IPS DF 6.9 (cell line): ENCODE measurements at regions not wholly inside any gene's neighbourhood (a gene's known extent, or its start where the extent isn't known, plus 50 kb on each side); places are given as distances from the start of the nearest gene placed in this dataset.

Experiments
- DNase-seq: peaks from one replicate; pipeline ENCODE4 v3.0.0-alpha.2; 2013; ENCODE audit warnings: low read depth, low spot score
- H3K27ac ChIP-seq: one replicate; pipeline ENCODE4 v1.5.1; 2013; ENCODE audit warnings: low read length, control low read depth
- H3K27me3 ChIP-seq: 2 replicates; pipeline ENCODE4 v1.6.1; 2013; ENCODE audit warnings: mild to moderate bottlenecking, low read length; ENCODE audit not compliant: control insufficient read depth, insufficient read depth
- H3K36me3 ChIP-seq: 2 replicates; pipeline ENCODE4 v1.6.1; 2013; ENCODE audit warnings: low read length; ENCODE audit not compliant: control insufficient read depth, insufficient read depth
- H3K4me1 ChIP-seq: 2 replicates; pipeline ENCODE4 v1.6.1; 2013; ENCODE audit warnings: low read length; ENCODE audit not compliant: control insufficient read depth, insufficient read depth
- H3K4me3 ChIP-seq: 2 replicates; pipeline ENCODE4 v1.5.1; 2013; ENCODE audit warnings: mild to moderate bottlenecking, low read length
- H3K9me3 ChIP-seq: 2 replicates; pipeline ENCODE4 v1.6.1; 2013; ENCODE audit warnings: low read length, inconsistent platforms; ENCODE audit not compliant: control insufficient read depth, insufficient read depth
- WGBS: extraction: QIAGEN DNeasy Blood & Tissue Kit; methylation state at CpG from one replicate; pipeline ENCODE4 v1.1.7; 2013; ENCODE audit warnings: mixed read lengths, missing lambda C conversion rate; ENCODE audit not compliant: insufficient read length, insufficient coverage; 5-methylcytosine and 5-hydroxymethylcytosine counted together

DNA sequence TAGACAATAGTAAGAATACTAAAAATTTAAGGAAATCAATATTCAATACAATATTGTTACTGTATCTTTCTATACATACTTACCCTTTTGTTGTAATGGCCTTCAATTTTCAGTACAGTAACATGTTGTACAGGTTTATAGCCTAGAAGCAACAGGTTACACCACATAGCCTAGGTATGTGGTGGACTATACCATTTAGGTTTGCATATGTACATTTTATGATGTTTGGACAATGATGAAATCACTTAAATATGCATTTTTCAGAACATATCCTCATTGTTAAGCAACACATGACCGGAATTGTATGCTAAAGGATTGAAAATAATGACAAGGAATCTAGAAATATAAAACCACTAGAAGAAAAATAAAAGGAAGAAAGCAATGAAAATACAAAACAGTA is 611.4 kb downstream of the DACH1 start:
- no peak overlapping the region for H3K4me3 ChIP-seq
- no peaks in the 10 kb centered on the region for H3K4me1 ChIP-seq
- WGBS: no CpG with 5 or more reads among the region's 1 CpG
- no peaks in the 10 kb centered on the region for H3K27me3 ChIP-seq
- no peaks in the 10 kb centered on the region for H3K36me3 ChIP-seq
- DNase-seq: no peak
- no peak overlapping the region for H3K27ac ChIP-seq
- H3K9me3 ChIP-seq: no peaks in the 10 kb centered on the region

DNA sequence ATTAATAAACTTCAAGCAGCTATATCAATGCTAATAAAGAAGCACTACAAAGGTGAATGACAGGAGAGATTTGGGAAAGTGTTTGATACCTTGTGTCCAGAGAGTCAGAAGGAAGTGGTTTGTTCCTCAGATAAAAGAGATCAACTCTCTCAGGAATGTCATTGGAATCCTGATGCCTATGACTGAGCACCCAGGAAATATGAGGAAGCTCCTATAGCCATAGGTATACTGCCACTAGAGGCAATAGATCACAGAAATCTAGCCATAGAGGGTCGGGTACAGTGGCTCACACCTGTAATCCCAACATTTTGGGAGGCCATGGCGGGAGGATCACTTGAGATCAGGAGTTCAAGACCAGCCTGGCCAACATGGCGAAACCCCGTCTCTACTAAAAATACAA is 612.6 kb downstream of the DACH1 start:
- no peak for DNase-seq
- H3K27me3 ChIP-seq: no peaks in the 10 kb centered on the region
- no peaks in the 10 kb centered on the region for H3K36me3 ChIP-seq
- H3K9me3 ChIP-seq: no peaks in the 10 kb centered on the region
- no peak overlapping the region for H3K27ac ChIP-seq
- no CpG with 5 or more reads among the region's 4 CpGs for WGBS
- no peak overlapping the region for H3K4me3 ChIP-seq
- no peaks in the 10 kb centered on the region; the same call in 1 of the 2 replicates for H3K4me1 ChIP-seq

- Histone ChIP-seq H3K4me1 (no peaks in the 10 kb centered on the region; the same call in 1 of the 2 replicates), H3K27me3 (no peaks in the 10 kb centered on the region), H3K4me3 (no peak overlapping the region), H3K27ac (no peak overlapping the region), H3K9me3 (no peaks in the 10 kb centered on the region), H3K36me3 (no peaks in the 10 kb centered on the region)
- WGBS: no CpG with 5 or more reads among the region's 4 CpGs
- DNase-seq: no peak
These were observed 614.8 kb downstream of the DACH1 start for GRCh38 chr13:71252184-71252704.

DNA sequence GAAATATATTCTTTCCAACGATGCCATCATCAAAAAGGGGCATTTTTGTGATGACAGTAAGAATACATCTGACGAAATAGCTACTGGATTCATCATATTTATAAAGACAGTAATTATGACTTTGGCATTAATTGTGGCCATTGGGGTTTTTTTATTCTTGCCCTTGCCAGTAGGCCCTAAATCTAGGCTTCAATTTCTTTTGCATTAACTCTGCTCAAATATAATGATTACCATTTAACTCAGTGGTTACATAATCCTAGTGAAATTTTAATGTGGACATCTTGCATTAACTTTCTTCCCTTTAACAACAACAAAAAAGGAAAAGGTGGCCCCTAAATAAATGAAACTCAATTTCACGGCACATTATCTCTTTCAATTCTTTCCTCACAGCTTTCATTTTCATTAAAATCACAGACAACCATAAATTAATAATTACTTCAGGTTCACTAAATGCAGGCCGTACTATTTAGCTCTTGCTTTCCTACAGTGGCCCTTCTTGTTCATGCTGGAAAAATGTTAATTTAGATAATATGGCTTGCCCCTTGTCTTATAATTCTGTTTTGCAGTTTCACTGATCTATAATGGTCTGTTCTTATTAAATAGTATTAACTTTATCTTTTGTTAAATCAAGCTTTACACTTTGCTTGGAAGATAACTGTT is 615.6 kb downstream of the DACH1 start:
- WGBS: no CpG with 5 or more reads among the region's 4 CpGs
- H3K27me3 ChIP-seq: no peaks in the 10 kb centered on the region
- H3K27ac ChIP-seq: no peak overlapping the region
- no peaks in the 10 kb centered on the region; the same call in 1 of the 2 replicates for H3K4me1 ChIP-seq
- H3K9me3 ChIP-seq: no peaks in the 10 kb centered on the region
- no peaks in the 10 kb centered on the region for H3K36me3 ChIP-seq
- no peak overlapping the region for H3K4me3 ChIP-seq
- DNase-seq: no peak

- Histone ChIP-seq H3K4me1 (no peaks in the 10 kb centered on the region; the same call in 1 of the 2 replicates), H3K27ac (no peak overlapping the region), H3K36me3 (no peaks in the 10 kb centered on the region), H3K9me3 (no peaks in the 10 kb centered on the region), H3K27me3 (no peaks in the 10 kb centered on the region), H3K4me3 (no peak overlapping the region)
- no CpG with 5 or more reads among the region's 1 CpG for WGBS
- DNase-seq: no peak
These were observed 618.0 kb downstream of the DACH1 start for GRCh38 chr13:71249011-71249410.

GRCh38 chr13:71244161-71244560 is 622.8 kb downstream of the DACH1 start:
- Histone ChIP-seq H3K27me3 (no peaks in the 10 kb centered on the region), H3K36me3 (no peaks in the 10 kb centered on the region), H3K27ac (no peak overlapping the region), H3K4me3 (no peak overlapping the region), H3K9me3 (no peaks in the 10 kb centered on the region), H3K4me1 (no peaks in the 10 kb centered on the region)
- DNase-seq: no peak
- no CpG with 5 or more reads among the region's 3 CpGs for WGBS

- no peaks in the 10 kb centered on the region for H3K9me3 ChIP-seq
- H3K27me3 ChIP-seq: no peaks in the 10 kb centered on the region
- no peak for DNase-seq
- no peaks in the 10 kb centered on the region for H3K4me1 ChIP-seq
- H3K4me3 ChIP-seq: no peak overlapping the region
- H3K36me3 ChIP-seq: no peaks in the 10 kb centered on the region
- H3K27ac ChIP-seq: no peak overlapping the region
- no CpG with 5 or more reads among the region's 4 CpGs for WGBS
These were observed 624.8 kb downstream of the DACH1 start for GRCh38 chr13:71242201-71242600.

- H3K4me3 ChIP-seq: no peak overlapping the region
- H3K27me3 ChIP-seq: no peaks in the 10 kb centered on the region
- no peaks in the 10 kb centered on the region for H3K9me3 ChIP-seq
- no peaks in the 10 kb centered on the region for H3K36me3 ChIP-seq
- DNase-seq: no peak
- no peaks in the 10 kb centered on the region for H3K4me1 ChIP-seq
- H3K27ac ChIP-seq: no peak overlapping the region
- no CpG with 5 or more reads among the region's 1 CpG for WGBS
These were observed 626.1 kb downstream of the DACH1 start for GRCh38 chr13:71240911-71241310.

GRCh38 chr13:71237332-71237731 is 629.7 kb downstream of the DACH1 start:
- no peaks in the 10 kb centered on the region for H3K4me1 ChIP-seq
- WGBS: no CpG with 5 or more reads among the region's 3 CpGs
- H3K36me3 ChIP-seq: no peaks in the 10 kb centered on the region
- H3K27ac ChIP-seq: no peak overlapping the region
- H3K4me3 ChIP-seq: no peak overlapping the region
- no peak for DNase-seq
- H3K27me3 ChIP-seq: no peaks in the 10 kb centered on the region
- H3K9me3 ChIP-seq: no peaks in the 10 kb centered on the region

DNA sequence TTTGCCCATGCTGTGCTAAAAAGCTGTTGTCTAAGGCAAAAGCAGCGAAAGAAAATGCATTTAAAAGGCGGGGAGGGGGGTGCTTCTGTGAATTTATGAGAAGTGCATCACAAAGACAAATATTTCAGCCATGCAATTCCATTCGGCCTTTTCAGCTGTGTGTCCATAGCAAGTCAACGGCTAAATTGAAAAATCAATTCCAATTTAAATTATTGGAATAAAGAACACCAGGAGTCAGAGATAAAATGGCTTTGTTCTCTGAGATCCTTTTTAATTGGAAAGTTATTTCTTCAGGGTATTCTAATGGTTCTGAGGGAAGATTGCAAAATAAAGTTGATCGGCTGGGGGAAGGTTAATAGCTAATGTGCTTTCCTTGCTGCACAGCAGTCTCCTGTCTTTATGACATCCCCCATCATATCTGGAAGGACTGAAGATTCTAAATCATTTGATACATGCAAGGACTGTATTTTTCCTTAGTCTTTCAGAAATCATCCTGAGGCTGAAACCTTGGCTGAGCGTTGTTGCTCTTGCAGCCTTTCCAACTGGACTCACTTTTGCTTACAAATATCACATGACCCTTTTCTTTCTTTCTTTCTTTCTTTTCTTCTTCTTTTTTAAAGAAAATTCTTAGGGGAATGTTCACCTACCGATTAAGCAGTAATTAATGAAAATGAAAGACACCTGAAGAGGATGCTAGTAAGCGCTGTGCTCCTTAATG is 647.1 kb downstream of the DACH1 start:
- Histone ChIP-seq H3K4me1 (no peaks in the 10 kb centered on the region; the same call in 1 of the 2 replicates), H3K36me3 (no peaks in the 10 kb centered on the region), H3K27me3 (no peaks in the 10 kb centered on the region), H3K27ac (no peak overlapping the region), H3K9me3 (no peaks in the 10 kb centered on the region), H3K4me3 (no peak overlapping the region)
- DNase-seq: no peak
- no CpG with 5 or more reads among the region's 8 CpGs for WGBS
